Ramos (cell line): ENCODE measurements at regions not wholly inside any gene's neighbourhood (a gene's known extent, or its start where the extent isn't known, plus 50 kb on each side); places are given as distances from the start of the nearest gene placed in this dataset.

Source experiments
- in situ Hi-C: fragments of 300-500 bp; cut with MboI; formaldehyde crosslinking; loops from one replicate; pipeline ENCODE4 v1.14.3; 2022; ENCODE audit warnings: low sequenced_read_pairs; ENCODE audit not compliant: unreplicated experiment

DNA sequence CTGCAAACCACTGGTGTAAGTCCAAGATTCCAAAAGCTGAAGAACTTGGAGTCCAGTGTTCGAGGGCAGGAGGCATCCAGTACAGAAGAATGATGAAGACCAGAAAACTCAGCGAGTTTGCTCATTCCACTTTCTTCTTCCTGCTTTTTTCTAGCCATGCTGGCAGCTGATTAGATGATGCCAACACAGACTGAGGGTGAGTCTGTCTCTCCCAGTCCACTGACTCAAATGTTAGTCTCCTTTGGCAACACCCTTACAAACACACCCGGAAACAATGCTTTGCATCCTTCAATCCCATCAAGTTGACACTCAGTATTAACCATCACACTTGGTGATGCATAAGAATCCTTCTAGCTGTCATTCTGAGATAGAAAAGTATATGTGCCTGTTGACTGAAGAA, 1504.6 kb downstream of the EFNB2 start:
- in situ Hi-C loops = no loop called here

GRCh38 chr13:105019073-105019472, 1516.4 kb downstream of the EFNB2 start:
- in situ Hi-C loops = no loop called here

- in situ Hi-C loops = no loop called here
Observed at GRCh38 chr13:105016266-105016665, 1519.2 kb downstream of the EFNB2 start.

- in situ Hi-C loops = no loop called here
Observed at GRCh38 chr13:105008604-105009003, 1526.9 kb downstream of the EFNB2 start.

DNA sequence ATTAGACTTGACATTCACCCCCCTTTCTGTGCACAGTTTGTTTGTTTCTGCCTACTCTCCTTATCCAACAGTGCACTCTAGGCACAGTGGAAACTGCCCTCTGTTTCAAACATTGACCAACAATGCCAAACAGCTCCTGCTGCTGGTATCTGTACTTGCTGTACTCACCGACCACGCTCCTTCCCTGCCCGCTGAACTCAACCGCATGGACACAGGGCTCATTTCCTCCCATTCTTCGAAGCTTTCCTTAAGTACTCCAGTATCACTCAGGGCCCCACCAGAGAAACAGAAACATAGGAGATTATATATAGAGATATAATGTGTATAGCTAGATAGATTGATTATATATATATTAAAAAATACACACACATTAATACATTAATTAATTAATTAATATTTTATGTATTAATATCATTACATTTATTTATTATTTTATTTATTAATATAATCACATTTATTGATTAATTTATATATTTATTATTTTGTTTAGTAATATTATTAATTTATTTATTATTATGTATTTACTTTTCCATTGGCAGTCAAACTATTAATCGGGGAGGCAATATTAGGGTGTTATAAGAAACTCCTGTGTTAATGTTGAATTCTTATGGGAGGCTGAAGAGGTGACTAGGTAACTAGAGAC, 1528.2 kb downstream of the EFNB2 start:
- in situ Hi-C loops = no loop called here

DNA sequence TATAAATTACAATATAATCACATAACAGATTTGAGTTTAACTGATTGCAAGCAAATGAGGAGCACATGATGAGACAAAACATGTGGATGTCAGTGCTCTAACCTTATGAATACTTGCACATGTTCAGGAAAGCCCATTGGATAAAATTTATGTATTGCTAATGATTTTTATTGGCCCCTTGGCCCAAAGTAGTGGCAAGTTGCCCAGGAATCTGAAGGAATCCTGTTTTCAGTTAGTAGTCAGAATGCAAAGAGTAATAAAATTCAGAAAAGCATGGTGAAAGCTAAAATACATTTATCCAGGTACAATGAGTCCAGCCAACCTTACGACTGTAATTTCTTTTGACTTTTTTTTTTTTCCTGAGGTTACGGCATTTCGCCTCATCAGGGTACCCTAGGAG, 1539.4 kb downstream of the EFNB2 start:
- in situ Hi-C loops = no loop called here

DNA sequence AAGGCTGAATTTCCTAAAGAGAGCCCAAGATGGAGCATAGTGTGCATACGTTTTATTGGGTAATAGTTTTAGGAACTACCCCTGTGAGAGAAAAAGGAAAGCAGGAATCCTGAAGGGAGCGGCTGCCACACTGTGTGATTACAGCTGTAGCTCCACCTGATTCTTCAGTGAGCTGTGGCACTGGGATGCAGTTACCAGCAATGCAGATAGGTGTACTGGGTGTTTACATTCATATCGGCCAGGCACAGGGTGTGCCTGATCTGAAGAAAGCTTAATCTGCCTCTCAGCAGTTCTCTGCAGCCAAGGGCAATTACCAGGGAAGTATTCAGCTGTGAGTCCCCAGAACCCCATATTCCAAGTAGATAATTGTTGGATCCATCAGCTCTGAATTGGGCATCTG, 1541.8 kb downstream of the EFNB2 start:
- in situ Hi-C loops = no loop called here

DNA sequence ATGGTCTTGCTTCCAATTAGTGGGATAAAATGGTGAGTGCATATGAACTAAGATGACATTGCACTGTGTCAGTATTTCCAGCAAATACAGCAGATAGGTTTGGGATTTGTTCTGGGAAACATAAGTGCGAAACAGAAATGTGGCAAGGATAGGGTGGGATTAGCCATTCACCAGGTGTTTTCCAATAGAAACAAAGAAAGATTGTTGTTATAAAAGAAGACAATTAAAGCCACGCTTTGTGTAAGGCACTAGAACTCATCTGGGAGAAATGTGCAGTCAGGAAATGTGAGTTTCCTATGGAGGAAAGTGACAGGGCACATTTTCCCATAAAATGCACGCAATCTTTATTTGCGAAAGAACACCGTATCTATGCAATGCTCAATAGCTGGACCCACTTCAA, 1547.8 kb downstream of the EFNB2 start:
- in situ Hi-C loops = no loop called here

DNA sequence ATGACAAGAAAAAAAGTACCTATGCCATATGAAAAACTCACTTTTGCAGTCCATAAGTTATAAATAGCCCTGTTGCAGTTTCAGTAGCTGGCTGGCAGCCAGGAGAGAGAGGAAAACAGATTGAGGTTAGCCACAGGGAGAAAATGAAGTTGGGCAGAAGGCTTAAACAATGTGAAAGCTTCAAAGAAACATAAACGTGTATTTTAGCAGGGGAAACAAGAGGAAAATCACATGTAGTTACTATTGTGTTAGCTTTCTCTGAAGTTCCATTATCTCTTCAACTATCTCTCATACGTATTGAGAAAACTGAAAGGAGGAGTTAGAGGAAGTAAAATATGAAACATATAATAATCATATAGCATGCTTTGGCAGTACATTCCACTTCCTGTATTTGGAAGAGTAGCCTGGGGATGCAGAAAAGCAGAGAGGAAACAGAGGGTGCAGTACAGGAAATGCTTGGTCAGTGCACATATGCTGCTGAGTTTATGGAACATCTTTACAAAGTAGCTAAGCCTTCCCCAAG, 1551.1 kb downstream of the EFNB2 start:
- in situ Hi-C loops = no loop called here

GRCh38 chr13:104983601-104984000, 1551.9 kb downstream of the EFNB2 start:
- in situ Hi-C loops = no loop called here

DNA sequence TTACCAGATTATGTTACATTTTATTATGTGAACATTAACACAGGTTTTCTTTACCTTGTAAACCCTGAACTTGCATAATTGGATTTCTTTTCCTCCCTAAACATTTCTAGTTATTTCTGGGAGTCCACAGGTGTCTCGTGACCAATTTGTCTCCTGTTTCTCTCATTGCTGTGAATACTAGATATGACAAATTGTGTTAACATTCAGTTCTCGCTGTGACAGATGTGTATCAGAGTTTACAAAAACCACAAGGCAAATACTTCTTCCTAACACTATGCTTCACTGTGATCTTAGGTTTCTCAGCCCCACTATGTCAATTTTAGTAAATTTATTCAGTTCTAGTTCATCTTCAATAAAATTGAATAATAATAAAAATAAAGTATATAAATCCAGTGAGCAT, 1554.9 kb downstream of the EFNB2 start:
- in situ Hi-C loops = no loop called here

- in situ Hi-C loops = no loop called here
Observed at GRCh38 chr13:104979281-104980030, 1556.0 kb downstream of the EFNB2 start.

DNA sequence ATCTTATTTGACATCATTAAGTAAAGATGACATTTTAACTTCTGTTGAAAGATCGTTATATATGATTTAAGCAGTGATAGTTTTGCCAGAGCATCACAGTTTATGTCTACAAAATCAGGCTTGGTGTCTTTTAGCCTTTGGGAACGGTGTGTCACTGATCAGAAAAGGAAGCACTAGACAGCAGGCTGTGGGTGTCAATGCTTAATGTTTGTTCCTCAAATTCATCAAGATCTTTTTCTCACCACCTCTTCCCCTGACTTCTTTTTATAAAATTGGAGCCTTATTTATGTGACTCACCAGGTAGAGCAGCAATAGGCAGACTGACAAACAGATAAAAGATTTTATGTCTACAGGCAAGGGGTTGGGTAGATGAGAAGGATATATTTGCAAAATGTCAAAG, 1558.5 kb downstream of the EFNB2 start:
- in situ Hi-C loops = no loop called here

DNA sequence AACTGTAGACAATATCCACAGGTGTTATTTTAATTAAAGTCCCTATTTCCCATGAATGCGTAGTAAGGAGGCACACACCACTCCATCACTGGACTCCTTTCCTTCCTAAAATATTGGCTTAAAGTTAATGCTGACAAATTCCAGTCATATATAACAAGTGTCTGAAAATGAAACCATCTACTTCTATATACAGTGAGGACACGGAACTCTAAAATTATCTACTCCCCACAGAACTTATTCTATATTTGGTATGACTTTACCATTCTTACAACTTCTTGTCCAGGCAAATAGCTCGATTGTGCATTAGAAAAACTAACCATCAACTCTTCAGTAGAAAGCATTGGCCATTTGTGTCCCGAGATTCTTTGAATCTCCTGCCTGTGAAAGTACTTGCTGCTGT, 1560.2 kb downstream of the EFNB2 start:
- in situ Hi-C loops = no loop called here

GRCh38 chr13:104968876-104969275, 1566.6 kb downstream of the EFNB2 start:
- in situ Hi-C loops = no loop called here

DNA sequence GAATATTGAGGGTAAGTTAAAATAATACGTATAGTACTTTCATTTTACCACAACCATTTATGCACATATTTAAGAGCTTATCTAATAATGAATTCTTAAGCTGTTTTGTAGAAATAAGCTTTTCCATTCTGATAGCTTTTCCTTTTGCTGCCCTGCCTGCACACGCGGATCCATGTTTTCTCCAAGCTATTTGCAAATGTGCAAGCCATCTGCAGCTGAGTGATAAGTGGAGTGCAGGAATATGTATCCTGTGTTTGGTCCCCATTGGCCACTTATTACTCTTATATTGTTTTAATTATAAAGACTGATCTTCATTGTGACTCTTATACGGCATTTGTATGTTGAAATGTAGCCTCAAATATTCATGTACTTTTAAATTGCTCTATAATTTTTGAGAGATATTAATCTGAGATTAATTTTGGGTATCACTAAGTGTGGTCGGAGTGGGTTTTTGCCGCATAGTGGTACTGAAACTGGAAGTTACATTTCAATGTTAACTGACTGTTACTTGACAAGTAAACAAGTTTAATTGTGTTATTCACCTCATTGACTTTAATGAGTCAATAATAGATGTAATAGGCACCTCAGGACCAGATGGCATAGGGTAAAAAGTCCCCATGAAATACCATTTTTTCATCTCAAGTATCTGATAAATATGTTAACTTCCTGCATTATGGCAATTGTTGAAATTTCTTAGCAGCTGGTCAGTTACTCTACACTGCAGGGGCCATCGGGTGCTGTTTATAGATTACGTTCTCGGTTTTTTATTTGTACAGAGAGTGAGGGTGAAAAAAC, 1567.4 kb downstream of the EFNB2 start:
- in situ Hi-C loops = no loop called here

- in situ Hi-C loops = no loop called here
Observed at GRCh38 chr13:104967376-104967775, 1568.1 kb downstream of the EFNB2 start.

DNA sequence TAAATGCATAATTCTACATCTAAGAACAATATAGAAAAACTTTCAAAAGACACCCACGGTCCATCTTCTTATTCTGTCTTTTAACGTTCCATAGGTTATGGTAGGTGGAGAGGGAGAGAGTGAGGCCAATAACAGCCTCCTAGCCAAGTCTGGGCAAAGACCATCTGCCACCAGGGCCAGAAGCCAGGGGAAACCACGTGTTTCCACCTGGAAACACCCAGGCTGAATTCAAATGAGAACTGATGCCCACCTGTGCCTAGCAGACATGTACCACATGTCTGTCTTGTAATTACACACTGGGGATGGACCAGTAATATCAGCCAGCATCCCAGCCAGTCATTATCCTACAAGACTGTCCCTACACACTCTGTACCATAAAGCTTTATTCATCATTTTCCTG, 1573.1 kb downstream of the EFNB2 start:
- in situ Hi-C loops = no loop called here

DNA sequence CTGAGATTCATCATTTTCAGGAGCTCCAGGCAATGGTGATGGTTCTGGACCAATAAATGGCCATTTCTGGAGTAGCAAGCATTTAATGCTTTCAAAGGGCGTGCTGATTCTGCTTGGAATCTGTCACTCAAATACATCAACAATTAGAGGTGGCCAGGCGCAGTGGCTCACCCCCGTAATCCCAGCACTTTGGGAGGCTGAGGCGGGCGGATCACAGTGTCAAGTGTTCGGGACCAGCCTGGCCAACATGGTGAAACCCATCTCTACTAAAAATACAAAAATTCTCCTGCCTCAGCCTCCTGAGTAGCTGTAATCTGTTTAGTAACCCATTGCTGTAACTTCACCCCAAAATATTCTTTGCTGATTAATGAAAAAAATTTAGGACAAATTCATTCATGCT, 1574.2 kb downstream of the EFNB2 start:
- in situ Hi-C loops = no loop called here

DNA sequence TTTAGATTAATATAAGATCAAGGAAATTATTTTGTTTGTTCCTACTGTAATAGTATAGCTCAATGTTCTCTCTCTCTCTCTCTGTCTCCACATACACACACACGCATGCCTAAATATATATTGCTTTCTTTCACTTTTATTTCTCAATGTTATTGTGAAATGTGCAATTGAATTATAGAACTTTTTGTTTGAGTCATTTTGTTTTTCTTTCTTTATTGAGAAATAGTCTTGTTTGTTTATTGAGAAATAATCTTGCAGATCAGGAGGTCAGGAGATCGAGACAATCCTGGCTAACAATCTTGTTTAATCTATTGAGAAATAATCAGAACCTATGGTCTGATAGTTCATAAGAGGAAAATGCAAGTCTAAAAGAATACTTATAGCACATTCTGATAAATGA, 1581.3 kb downstream of the EFNB2 start:
- in situ Hi-C loops = no loop called here

DNA sequence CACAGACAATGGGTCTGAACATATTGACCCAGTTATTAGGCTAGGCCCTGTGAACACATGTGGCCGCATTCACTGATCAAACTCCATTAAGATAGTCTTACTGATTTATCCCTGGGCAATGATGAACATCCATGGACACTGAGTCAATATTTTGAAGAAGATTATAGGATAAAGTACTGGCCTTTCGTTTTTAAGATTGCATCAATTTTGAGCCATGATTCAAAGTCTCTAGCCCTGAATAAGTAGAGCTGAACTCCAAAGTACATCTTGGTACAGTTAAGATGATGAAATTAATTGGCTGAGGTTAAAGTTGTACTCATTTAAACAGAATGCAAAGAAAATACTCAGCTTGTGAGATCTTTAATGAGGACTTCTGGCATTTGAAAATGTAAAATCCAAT, 1581.9 kb downstream of the EFNB2 start:
- in situ Hi-C loops = no loop called here
